OCI-LY3 (cell line): ENCODE measurements at regions not wholly inside any gene's neighbourhood (a gene's known extent, or its start where the extent isn't known, plus 50 kb on each side); places are given as distances from the start of the nearest gene placed in this dataset.

ENCODE experiments used
- H2AFZ ChIP-seq: fragments of 200-600, 300-600 bp; shearing (Covaris generic); 2 replicates; pipeline ENCODE4 v1.6.0; 2014; ENCODE audit warnings: antibody characterized with exemption, low read depth, low read length
- H3K27ac ChIP-seq: fragments of 200-600, 300-600 bp; sonication (generic); 2 replicates; pipeline ENCODE4 v1.5.1; 2014; ENCODE audit warnings: mild to moderate bottlenecking, low read length, moderate library complexity, mixed read lengths
- H3K27me3 ChIP-seq: fragments of 200-600, 300-600 bp; sonication (generic); 2 replicates; pipeline ENCODE4 v1.6.1; 2014; ENCODE audit warnings: low read depth, low read length, mixed read lengths
- H3K36me3 ChIP-seq: fragments of 200-600, 300-600 bp; sonication (generic); replicated peaks from 2 replicates; pipeline ENCODE3; 2014; ENCODE audit warnings: low read depth, low read length, mixed read lengths
- H3K4me1 ChIP-seq: fragments of 300-600, 200-600 bp; sonication (generic); 2 replicates; pipeline ENCODE4 v1.6.1; 2014; ENCODE audit warnings: low read length, mixed read lengths
- H3K4me2 ChIP-seq: fragments of 200-600, 300-600 bp; sonication (generic); 2 replicates; pipeline ENCODE4 v1.6.1; 2014; ENCODE audit warnings: low read length, mixed read lengths
- H3K4me3 ChIP-seq: fragments of 300-600, 200-600 bp; sonication (generic); 2 replicates; pipeline ENCODE4 v1.5.1; 2014; ENCODE audit warnings: antibody characterized with exemption, mild to moderate bottlenecking, low read length, moderate library complexity
- H3K79me2 ChIP-seq: fragments of 300-600, 200-600 bp; shearing (Covaris generic); 2 replicates; pipeline ENCODE4 v1.6.1; 2014; ENCODE audit warnings: mild to moderate bottlenecking, low read length, mixed read lengths
- H3K9ac ChIP-seq: fragments of 300-600, 200-600 bp; shearing (Covaris generic); 2 replicates; pipeline ENCODE4 v1.6.0; 2014; ENCODE audit warnings: mild to moderate bottlenecking, low read length, moderate library complexity
- H3K9me3 ChIP-seq: fragments of 200-600, 300-600 bp; shearing (Covaris generic); 2 replicates; pipeline ENCODE4 v1.6.1; 2014; ENCODE audit warnings: low read length, mixed read lengths; ENCODE audit not compliant: insufficient read depth
- H4K20me1 ChIP-seq: fragments of 200-600, 300-600 bp; sonication (generic); 2 replicates; pipeline ENCODE4 v1.6.1; 2016; ENCODE audit warnings: low read length, mixed read lengths; ENCODE audit not compliant: insufficient read depth
- CTCF ChIP-seq: fragments of 200-600, 300-600 bp; sonication (generic); IDR thresholded peaks from 2 replicates; pipeline ENCODE4 v1.5.1; 2014; ENCODE audit warnings: antibody characterized with exemption, low read length, low read depth
- EZH2phosphoT487 ChIP-seq: fragments of 200-600 bp; shearing (Covaris generic); IDR thresholded peaks from 2 replicates; pipeline ENCODE4 v1.6.1; 2018; ENCODE audit warnings: antibody characterized with exemption, mixed run types, low read depth

- Histone ChIP-seq H3K9ac (no peak overlapping the region), H3K79me2 (no peaks in the 10 kb centered on the region)
Observed at GRCh38 chr10:85527616-85528317, 838.8 kb downstream of the GRID1 start.

GRCh38 chr10:85528318-85528652, 838.3 kb downstream of the GRID1 start:
- Histone ChIP-seq H3K4me1 (no peaks in the 10 kb centered on the region), H2AFZ (no peak overlapping the region), H3K36me3 (no peaks in the 10 kb centered on the region), H3K4me3 (no peak overlapping the region), H3K4me2 (no peak overlapping the region), H3K79me2 (no peaks in the 10 kb centered on the region), H4K20me1 (no peaks in the 10 kb centered on the region), H3K27ac (no peak overlapping the region), H3K27me3 (no peaks in the 10 kb centered on the region), H3K9me3 (no peaks in the 10 kb centered on the region), H3K9ac (no peak overlapping the region)
- TF ChIP-seq CTCF, result no peak

More at GRCh38 chr10:85527616-85528317, 838.8 kb downstream of the GRID1 start:
- Histone ChIP-seq H3K4me2 (no peak overlapping the region), H3K27me3 (no peaks in the 10 kb centered on the region), H3K36me3 (no peaks in the 10 kb centered on the region), H2AFZ (no peak overlapping the region), H4K20me1 (no peaks in the 10 kb centered on the region), H3K4me1 (no peaks in the 10 kb centered on the region), H3K27ac (no peak overlapping the region), H3K4me3 (no peak overlapping the region), H3K9me3 (no peaks in the 10 kb centered on the region)
- TF ChIP-seq EZH2phosphoT487 (no peak), CTCF (no peak)

GRCh38 chr10:85531706-85532105, 834.9 kb downstream of the GRID1 start:
- no peaks in the 10 kb centered on the region for H3K9me3 ChIP-seq
- H3K27ac ChIP-seq, result no peak overlapping the region
- no peaks in the 10 kb centered on the region for H3K4me1 ChIP-seq
- no peak overlapping the region for H2AFZ ChIP-seq
- H3K79me2 ChIP-seq, result no peaks in the 10 kb centered on the region
- no peak overlapping the region for H3K9ac ChIP-seq
- TF ChIP-seq CTCF, result no peak
- H3K27me3 ChIP-seq, result no peaks in the 10 kb centered on the region
- H3K4me2 ChIP-seq, result no peak overlapping the region
- no peaks in the 10 kb centered on the region for H3K36me3 ChIP-seq
- H3K4me3 ChIP-seq, result no peak overlapping the region
- H4K20me1 ChIP-seq, result no peaks in the 10 kb centered on the region

GRCh38 chr10:85532773-85533172, 833.8 kb downstream of the GRID1 start:
- Histone ChIP-seq H3K4me1 (no peaks in the 10 kb centered on the region), H2AFZ (no peak overlapping the region), H3K4me3 (no peak overlapping the region), H3K9ac (no peak overlapping the region), H4K20me1 (no peaks in the 10 kb centered on the region), H3K27me3 (no peaks in the 10 kb centered on the region), H3K27ac (no peak overlapping the region), H3K36me3 (no peaks in the 10 kb centered on the region), H3K79me2 (no peaks in the 10 kb centered on the region), H3K4me2 (no peak overlapping the region), H3K9me3 (no peaks in the 10 kb centered on the region)
- TF ChIP-seq CTCF (no peak), EZH2phosphoT487 (no peak)
